ENCODE measurements at regions not wholly inside any gene's neighbourhood (a gene's known extent, or its start where the extent isn't known, plus 50 kb on each side); places are given as distances from the start of the nearest gene placed in this dataset.

DNA sequence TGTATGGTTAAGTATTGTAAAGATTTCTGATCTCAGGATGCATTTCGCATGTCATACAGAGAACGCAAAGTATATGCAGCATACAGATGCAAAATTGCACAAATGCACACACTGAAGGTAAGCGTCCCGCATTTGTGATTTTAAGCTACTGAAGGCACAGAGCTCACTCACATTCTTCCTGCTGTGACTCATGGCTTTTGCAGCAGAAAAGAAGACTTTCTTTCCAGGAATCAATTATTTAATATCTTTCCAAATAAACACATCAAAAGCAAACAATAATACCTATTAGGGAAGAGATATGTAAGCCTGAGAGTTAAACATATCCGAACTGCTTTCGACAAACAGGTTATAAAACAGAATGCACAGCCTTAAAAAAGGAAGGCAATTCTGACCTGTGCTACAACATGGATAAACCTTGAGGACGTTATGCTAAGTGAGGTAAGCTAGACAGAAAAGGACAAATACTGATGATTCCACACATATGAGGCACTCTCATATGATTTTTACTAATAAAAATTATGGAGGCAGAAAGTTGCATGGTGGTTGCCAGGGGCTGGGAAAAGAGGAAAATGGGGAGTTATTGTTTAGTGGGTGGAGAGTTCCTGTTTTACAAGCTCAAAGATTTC lies 109.0 kb downstream of the TFAP2A start:
- DNase-seq (ENCODE audit: low read depth in 2 of 2), result no peak

DNA sequence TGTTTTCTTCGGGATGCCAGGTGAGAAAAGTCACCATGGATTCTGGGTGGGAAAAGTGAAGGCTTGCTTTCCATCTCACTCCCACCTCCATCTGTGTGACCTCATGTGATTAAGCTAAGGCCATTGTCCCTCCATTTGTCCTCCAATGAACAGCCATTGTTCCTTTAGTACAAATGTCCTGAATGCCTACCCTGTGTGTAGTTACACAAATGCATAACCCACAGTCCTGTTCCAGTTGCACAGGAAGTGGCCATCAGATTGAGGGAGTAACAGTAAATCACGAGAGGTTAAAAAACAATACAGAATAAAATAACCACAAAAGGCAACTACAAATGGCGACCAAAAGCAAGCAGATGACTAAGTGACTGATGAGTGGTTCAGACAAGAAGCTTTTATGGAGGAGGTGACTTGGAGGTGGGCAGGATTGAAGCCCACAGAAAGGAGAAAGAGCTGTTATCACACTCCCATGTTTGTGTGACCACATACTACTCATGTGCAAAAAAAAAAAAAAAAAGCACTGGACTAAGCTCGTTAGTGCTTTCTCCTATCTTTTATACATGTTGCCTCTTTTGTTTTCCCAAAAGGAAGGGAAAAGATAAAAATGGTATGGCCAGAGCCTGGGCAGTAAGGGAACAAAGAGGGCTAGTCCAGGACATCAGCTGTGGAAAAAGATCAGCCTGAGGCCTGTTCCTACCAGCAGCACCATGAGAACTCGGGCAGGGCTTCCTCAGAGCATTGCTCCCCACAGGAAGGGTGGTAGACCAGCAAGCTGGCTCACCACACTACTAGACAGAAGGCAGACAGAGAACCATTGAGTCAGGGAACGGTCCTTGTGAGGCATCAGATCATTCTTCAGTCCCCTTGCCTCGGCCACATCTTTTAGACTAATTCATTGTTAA lies 111.0 kb downstream of the TFAP2A start:
- DNase-seq (ENCODE audit: low read depth in 2 of 2), result no peak

DNA sequence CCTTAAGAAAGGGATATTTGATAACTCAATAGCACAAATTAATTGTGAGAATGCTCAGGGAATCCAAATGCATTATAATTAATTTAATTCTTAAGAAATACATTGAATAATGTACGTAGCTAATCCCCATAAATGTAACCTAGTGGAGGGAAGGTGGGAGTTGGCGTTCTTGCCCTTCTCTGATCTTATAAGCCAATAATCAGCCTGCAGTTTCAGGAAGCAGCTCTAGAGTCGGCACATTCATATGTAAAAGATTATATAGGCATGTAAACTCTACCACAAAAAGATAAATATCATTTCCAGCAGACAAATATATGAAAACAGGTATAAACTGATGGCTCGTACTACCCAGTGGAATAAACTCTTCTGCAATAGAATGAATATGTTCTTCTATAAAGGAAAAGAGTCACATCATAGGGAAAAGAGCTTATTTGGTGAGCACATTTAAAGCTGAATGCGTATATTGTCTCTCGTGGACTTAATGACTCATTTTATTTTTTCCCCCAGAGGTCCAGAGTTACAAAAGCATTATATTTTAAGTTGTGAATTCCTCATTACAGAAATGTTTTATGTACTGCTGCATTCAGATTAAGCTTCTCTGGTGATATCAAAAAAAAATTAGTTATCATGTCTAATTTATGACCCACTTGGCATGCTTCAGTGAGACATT lies 112.2 kb downstream of the TFAP2A start:
- DNase-seq (ENCODE audit: low read depth in 2 of 2), result no peak

DNA sequence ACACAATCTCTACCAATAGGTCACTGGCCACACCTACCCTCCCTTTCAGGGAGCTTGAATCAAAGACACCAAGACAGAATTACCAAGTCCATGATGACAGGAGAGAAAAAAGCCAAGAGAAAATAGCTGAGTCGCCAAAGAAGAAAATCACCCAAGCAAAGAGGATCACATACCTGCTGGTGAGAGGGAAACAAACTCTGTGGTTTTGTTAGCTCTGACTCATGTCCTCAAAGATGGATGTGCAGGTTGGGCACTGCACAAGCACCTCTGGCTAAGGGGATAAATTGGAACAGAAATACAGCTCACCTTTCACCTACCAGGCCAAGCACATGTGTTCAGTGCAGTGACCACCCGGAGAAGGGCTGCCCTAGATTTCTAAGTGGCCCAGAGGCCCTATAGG lies 114.8 kb downstream of the TFAP2A start:
- no peak for DNase-seq (ENCODE audit: low read depth in 2 of 2)

DNA sequence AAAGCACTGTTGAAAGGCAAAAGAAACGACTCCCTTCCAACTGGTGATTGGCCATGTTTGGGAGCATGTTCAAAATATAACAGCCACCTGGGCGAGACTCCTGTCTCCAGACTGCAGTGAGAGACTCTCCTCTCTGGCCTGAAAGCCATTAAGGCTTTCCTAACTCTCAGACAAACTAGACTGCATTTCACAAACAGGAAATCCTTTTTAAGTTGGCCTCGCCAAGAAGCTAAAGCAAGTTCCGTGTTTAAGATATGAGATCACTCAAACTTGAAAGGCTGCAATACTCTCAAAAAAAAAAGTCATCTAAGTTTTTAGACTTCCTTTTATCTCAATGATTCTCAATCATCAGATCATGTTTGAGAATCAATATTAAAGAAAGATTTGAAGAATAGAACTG lies 117.0 kb downstream of the TFAP2A start:
- no peak for DNase-seq (ENCODE audit: low read depth in 2 of 2)

DNA sequence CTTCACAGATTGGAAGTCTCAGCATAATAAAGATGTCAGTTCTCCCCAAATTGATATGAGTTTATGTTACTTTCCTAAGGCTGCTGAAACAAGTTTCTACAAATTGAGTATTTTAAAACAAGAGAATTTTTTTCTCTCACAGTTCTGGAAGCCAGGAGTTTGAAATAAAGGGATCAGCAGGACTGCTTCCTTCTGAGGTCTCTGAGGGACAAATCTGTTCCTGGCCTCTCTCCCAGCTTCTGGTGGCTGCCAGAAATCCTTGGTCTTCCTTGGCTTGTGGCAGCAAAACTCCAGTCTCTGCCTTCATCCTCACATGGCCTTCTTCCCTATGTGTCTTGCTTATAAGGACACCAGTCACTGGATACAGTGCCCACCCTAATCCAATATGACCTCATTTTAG lies 136.1 kb downstream of the TFAP2A start:
- no peak for DNase-seq (ENCODE audit: low read depth in 2 of 2)

DNA sequence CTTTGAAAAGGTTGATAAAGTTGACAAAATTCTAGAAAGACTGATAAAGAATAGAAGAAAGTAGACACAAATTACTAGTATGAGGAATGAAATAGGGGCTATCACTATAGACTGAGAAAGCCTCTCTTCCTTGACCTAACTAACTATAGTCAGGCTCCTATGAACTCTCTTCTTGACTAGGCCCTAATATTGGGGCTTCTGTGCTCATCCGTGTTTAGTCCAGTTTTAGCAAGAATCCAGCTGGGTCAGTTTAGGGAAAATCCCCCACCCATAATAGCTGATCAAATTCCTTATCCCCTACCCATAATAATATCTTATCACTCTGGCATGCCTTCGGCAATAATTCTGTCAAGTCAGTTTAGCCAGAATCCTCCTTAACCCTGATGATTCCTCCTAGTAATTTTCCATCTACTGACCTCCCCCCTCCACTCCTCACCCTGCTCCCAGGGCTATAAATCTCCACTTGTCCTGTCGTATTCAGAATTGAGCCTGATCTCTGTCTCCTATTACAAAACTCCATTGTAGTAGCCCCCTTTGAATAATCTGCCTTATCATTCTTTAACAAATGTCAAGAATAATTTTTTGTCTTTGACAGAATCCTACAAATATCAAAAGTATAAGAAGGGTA lies 138.1 kb downstream of the TFAP2A start:
- DNase-seq (ENCODE audit: low read depth in 2 of 2), result no peak

DNA sequence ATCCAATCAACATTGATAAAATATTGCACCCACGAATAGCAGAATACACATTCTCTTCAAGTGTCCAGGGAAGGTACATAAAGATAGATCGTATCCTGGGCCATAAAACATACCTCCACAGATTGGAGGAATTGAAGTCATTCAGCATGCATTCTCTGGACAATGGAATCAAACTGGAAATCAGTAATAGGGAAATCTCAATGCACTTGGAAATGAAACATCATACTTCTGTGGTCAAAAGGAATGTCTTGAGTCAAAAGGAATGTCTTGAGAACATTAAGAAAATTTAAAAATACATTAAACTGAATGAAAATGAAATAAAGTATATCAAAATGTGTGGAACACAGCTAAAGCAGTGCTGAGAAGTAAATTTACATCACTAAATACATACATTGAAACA lies 138.8 kb downstream of the TFAP2A start:
- DNase-seq (ENCODE audit: low read depth in 2 of 2), result no peak

DNA sequence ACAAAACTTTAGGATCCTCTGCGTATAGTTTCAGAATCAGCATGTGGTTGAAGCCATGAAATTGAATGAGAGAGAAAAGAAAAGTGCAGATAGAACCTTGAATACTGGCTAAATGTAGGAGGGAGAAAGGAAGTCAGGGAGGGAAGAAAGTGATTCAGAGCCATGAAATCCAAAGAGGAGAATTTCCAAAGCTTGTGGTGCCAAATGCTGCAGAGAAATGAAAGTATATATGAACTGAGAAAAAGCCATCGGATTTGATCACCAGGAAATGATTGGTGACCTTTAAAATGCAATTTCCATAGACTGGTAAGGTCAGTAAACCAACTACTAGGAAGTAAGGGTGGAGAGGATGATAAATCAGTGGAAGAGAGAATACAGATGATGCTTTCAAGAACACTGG lies 142.3 kb downstream of the TFAP2A start:
- DNase-seq (ENCODE audit: low read depth in 2 of 2), result no peak

DNA sequence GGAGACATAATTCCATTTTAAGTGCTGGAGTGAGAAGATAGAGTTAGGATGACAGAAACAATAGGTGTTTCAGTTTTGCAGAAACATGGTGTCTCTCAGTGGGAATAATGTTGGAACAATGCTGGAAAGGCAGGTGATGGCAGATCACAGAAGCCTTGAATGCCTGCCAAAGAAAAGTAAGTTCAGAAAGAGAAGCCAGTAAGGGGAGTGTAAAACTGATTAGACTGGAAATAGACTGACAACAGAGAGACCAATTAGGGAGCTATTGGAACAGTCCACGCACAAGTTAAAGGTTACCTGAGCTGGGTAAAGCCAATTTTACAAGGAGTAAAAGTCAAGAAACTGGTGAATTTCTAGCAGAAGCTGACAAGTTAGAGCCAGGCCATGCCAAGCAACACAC lies 142.9 kb downstream of the TFAP2A start:
- DNase-seq (ENCODE audit: low read depth in 2 of 2), result no peak

DNA sequence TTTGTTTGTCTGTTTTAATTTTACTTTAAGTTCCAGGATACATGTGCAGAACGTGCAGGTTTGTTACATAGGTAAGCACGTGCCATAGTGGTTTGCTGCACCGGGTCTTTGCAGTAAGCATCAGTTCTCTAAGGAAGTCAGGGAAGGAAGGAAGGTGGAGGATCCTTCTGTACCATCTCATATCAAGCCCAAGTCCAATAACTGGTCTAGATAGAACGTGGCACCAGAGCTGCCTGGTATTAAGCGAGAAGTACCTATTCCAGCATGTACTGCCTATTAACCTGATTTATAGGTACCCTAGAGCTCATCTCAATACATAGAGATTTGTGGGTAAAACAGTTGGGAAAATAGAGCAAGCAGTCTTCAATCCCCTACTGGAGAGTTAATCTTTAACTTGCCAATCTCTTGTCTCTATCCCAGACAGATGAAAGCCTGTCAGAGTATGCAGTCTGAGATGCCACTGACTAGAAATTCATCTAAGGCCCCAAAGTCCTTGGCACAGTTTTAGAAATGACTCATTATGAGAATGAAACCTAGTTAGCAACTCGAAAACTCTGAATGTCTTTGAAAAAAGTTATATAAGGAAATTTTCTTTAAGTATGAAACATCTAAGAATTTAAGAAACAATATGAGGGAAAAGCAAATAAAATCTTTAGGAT lies 144.9 kb downstream of the TFAP2A start:
- no peak for DNase-seq (ENCODE audit: low read depth in 2 of 2)

DNA sequence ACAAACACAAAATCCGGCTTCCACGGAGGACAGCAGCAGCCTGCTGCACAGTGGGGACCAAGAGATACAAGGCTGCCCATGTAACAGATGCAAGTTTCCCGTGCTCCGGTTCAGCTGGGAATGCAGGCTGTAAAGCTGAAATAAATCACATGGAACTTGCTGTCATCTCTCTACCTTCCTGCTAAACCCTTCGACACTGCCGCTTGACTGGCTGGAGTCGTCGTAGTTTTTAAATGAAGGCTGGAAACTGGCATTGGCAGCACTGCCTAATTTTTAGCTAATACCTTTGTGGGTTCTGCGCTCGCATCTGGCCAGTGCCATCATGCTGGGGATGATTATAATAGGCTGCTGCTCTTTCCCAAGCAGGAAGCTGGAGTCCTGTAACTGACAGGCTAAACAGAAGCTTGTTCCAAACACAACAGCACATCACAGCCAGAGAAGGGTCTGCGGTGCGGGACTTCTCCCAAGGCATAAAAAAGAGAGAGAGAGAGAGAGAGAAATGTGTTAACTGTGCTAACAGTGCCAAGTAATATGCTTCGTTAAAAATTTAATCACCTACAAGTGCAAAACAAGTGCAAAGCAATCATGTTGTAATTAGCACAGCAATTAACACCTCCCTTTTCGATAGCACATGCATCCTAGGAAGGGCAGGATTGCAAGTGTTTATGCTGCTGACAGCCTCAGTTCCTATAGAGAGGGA lies 146.1 kb downstream of the TFAP2A start:
- DNase-seq (ENCODE audit: low read depth in 2 of 2), result no peak

DNA sequence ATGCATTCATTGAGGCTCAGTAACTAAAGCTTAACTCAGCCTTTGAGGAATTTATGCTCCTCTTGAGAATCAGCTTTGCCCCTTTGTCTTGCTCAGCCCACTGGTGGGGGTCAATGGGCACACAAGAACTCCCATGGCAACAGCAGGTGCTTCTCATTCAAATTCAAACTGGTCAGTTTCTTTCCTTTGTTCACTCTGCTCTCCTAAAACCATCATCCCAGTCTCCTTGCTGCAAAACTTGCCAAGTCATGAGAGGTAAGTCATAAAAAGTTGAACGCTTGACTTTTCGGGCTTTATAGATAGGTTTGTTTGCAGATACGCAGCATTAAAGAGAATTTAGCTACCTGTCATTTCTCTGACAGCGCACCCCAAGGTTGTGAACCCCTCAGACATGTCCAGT lies 146.8 kb downstream of the TFAP2A start:
- DNase-seq (ENCODE audit: low read depth in 2 of 2), result no peak

DNA sequence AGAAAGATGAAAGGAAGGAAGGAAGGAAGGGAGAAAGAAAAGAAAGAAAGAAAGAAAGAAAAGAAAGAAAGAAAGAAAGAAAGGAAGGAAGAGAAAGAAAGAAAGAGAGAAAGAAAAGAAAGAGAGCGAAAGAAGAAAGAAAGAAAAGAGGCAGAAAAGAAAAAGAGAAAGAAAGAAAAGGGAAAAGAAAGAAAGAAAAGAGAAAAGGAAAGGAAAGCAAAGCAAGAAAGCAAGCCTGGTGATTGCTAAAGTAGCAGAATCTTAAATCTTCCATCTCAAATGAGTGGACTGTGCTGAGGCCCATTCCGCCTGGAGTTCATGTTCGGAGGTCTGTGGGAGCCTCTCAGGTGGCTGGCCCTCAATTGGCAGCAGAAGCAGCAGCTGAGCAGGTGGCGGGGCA lies 148.4 kb downstream of the TFAP2A start:
- no peak for DNase-seq (ENCODE audit: low read depth in 2 of 2)

DNA sequence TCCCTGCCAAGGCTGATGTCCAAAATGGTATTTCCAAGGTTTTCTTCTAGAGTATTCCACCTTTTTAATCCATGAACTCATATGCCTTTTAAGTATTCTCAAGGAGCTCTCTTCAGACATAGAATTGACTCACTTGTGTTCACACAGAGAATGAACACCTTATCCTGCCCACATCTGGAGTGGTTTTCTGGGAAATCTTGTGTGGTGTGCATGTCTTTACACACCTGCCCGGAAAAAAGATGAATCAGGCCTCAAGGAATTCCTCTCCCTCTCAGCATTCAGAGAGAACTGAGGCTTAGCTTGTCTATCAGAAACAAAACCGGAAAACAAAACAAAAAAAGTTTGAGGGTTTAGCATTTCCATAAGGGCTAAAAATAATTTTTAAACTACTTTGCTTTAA lies 148.8 kb downstream of the TFAP2A start:
- no peak for DNase-seq (ENCODE audit: low read depth in 2 of 2)

DNA sequence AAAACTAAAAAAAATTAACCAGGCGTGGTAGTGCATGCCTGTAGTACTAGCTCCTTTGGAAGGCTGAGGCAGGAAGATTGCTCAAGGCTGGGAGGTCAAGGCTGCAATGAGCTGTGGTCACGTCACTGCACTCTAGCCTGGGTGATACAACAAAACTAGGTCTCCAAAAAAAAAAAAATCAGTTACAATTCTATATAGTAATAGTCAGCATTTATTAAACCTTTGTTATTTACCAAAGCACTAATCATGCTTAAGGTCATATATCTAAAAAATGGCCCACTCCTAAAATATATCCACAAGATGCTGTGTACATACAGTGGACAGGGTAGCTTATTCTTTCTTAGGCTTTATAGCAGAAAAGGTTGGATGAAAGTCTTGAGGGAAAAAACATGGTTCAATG lies 152.4 kb downstream of the TFAP2A start:
- DNase-seq (ENCODE audit: low read depth in 2 of 2), result no peak

DNA sequence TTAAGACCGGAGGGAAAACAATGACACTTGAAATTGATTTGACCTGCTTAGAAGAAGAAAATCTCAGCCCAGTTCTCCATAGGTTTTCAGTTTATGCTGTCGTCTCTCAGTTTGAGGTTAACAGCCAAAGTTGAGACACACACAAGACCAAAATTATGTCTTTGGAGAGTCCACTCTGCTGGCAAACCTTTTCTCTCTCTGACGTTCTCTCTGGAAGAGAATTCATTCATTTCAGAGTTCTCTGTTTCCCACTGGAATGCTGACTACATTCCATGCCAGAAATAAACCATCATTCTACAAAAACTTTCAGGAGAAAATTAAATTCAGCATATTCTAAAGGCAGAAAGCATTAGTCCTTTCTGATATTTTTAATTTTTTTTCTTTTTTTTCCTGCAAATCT lies 155.2 kb downstream of the TFAP2A start:
- no peak for DNase-seq (ENCODE audit: low read depth in 2 of 2)

DNA sequence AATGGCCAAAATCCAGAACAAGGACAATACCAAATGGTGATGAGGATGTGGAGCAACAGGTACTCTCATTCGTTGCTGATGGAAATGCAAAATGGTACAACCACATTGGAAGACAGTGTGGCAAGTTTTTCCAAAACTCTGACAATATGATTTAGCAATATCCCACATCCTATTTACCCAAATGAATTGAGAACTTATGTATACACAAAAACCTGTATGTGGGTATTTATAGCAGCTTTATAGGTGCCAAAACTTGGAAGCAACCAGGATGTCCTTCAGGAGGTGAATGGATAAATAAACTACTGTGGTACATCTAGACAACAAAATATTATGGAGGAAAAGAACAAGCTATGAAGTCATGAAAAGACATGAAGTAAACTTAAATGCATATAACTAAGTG lies 156.5 kb downstream of the TFAP2A start:
- no peak for DNase-seq (ENCODE audit: low read depth in 2 of 2)

DNA sequence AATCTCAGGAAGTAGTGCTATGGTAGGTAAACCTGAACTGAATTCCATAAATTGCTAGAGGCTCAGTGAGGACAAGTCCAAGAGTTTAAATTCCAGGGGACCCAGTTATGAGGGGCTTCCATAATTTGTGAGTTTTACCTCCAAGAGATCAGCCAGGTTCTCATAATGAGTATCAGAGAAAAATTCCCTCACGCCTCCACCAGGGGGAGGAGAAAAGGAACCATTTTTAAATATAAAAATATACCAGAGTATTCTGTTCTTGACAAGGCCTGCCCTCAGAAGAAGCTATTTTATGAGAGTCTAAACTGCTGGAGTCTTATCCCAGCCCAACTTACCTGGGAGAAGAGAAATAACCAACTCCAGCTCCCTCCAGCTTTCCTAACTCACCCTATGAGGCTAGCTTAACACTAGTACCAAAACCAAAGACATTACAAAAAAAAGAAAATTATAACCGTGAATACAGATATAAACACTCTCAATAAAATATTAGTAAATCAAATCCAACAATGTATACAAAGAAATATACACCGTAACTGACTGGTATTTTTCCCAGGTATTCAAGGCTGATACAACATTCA lies 158.7 kb downstream of the TFAP2A start:
- no peak for DNase-seq (ENCODE audit: low read depth in 2 of 2)

DNA sequence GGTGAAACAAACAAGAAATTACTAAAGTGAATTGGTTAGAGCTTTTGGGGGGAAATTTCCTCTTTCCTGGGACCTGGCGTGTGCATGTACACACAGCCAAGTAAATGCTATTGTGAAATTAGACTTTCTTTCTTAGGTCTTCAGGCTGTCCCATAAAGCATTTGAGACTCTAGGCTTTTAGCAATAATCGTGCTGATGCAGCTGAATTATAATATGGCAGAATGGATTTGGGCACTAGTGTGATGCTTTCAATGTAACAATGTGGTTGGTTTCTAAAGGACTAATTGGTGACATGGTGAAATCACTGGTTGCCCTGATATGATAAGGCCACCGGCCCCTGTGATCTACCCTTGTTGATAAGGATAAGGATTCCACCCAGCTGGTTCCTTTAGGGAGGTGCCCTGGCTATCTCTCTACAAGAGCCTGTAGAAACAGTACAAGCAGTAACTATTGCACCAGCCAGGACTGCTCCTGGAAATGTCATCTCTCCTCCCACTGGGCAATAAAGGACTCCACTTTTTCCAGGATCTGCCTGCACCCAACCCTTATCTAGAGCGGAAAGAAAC lies 164.1 kb downstream of the TFAP2A start:
- no peak for DNase-seq (ENCODE audit: low read depth in 2 of 2)

DNA sequence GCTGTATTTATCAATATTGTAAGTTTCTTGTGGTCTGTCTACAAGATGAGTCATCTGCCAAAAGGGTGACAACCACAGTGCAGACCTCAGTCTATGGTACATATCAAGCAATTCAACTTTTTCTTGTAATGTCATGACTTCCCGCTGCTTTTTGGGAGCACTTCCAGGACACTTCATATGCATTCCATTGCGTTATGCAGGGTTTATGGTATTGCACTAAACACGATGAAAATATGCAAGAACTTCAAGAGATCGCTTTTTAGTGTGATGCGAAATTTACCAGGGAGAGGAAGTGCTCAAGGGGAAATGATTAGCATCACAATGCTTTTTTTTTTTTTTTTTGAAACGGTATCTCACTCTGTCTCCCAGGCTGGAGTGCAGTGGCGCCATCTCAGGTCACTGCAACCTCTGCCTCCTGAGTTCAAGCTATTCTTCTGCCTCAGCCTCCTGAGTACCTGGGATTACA lies 166.5 kb downstream of the TFAP2A start:
- no peak for DNase-seq (ENCODE audit: low read depth in 2 of 2)
